WTC11 (cell line): ENCODE measurements at regions not wholly inside any gene's neighbourhood (a gene's known extent, or its start where the extent isn't known, plus 50 kb on each side); places are given as distances from the start of the nearest gene placed in this dataset.

Experiments
- ATAC-seq: fragments of 200-7000 bp; cut with Tn5 transposase; 2 replicates; pipeline ENCODE4 v1.10.0; 2021; ENCODE audit warnings: mild to moderate bottlenecking, moderate library complexity
- CTCF ChIA-PET: fragments of 300-600 bp; sonication (Branson Sonifier 250); formaldehyde crosslinking; loops from one replicate; lab custom pipeline; 2021; ENCODE audit warnings: antibody characterized with exemption; lab: Charles Lee
- POLR2A ChIA-PET: fragments of 350-600 bp; sonication (Branson Sonifier 250); formaldehyde crosslinking; loops from one replicate; lab custom pipeline; 2021; ENCODE audit warnings: antibody characterized with exemption; lab: Charles Lee
- DNase-seq: peaks from one replicate; pipeline ENCODE4 v3.0.0; 2021; ENCODE audit warnings: low spot score
- H3K27ac Mint-ChIP-seq: 2 replicates; pipeline ENCODE4 v1.8.0; 2021; ENCODE audit warnings: mixed read lengths
- H3K27me3 Mint-ChIP-seq: 2 replicates; pipeline ENCODE4 v1.8.0; 2021; ENCODE audit warnings: low read depth, mild to moderate bottlenecking, moderate library complexity, mixed read lengths
- H3K36me3 Mint-ChIP-seq: 2 replicates; pipeline ENCODE4 v1.8.0; 2021; ENCODE audit warnings: mixed read lengths
- H3K4me1 Mint-ChIP-seq: 2 replicates; pipeline ENCODE4 v1.8.0; 2022; ENCODE audit warnings: mixed read lengths
- H3K4me3 Mint-ChIP-seq: 2 replicates; pipeline ENCODE4 v1.8.0; 2021; ENCODE audit warnings: mild to moderate bottlenecking, moderate library complexity, mixed read lengths
- H3K9me3 Mint-ChIP-seq: 2 replicates; pipeline ENCODE4 v1.8.0; 2021; ENCODE audit warnings: mixed read lengths
- CREM ChIP-seq: sonication (generic); formaldehyde crosslinking; IDR thresholded peaks from 2 replicates; pipeline ENCODE4 v1.8.1; 2022; ENCODE audit warnings: mild to moderate bottlenecking, missing genetic modification reagents, moderate library complexity
- EMX1 ChIP-seq: fragments of 250-450 bp; sonication (Bioruptor Pico); IDR thresholded peaks from 2 replicates; pipeline ENCODE4 v1.8.0; 2021; ENCODE audit warnings: mild to moderate bottlenecking
- KAT7 ChIP-seq: sonication (generic); formaldehyde crosslinking; IDR thresholded peaks from 2 replicates; pipeline ENCODE4 v1.8.1; 2023; ENCODE audit warnings: missing genetic modification reagents, mild to moderate bottlenecking, borderline replicate concordance
- OVOL2 ChIP-seq: fragments of 250-450 bp; sonication (Bioruptor Pico); IDR thresholded peaks from 2 replicates; pipeline ENCODE4 v1.9.0; 2021; ENCODE audit warnings: mild to moderate bottlenecking, borderline replicate concordance
- PRRX2 ChIP-seq: fragments of 250-450 bp; sonication (Bioruptor Pico); IDR thresholded peaks from 2 replicates; pipeline ENCODE4 v1.8.0; 2021; ENCODE audit warnings: mild to moderate bottlenecking
- SOX15 ChIP-seq: fragments of 250-450 bp; sonication (Bioruptor Pico); IDR thresholded peaks from 2 replicates; pipeline ENCODE4 v1.9.0; 2021; ENCODE audit warnings: mild to moderate bottlenecking
- ZNF317 ChIP-seq: sonication (generic); formaldehyde crosslinking; IDR thresholded peaks from 2 replicates; pipeline ENCODE4 v1.8.1; 2023; ENCODE audit warnings: low read depth, mild to moderate bottlenecking, moderate library complexity, missing genetic modification reagents, borderline replicate concordance
- ZNF671 ChIP-seq: fragments of 250-450 bp; sonication (Bioruptor Pico); IDR thresholded peaks from 2 replicates; pipeline ENCODE4 v1.8.0; 2021; ENCODE audit warnings: mild to moderate bottlenecking
- TF ChIP-seq, protein P1 (sequence below): sonication (generic); formaldehyde crosslinking; IDR thresholded peaks from 2 replicates; pipeline ENCODE4 v1.8.0; 2023; ENCODE audit warnings: missing genetic modification reagents, mild to moderate bottlenecking, borderline replicate concordance
- TF ChIP-seq, protein P2 (sequence below): sonication (generic); formaldehyde crosslinking; IDR thresholded peaks from 2 replicates; pipeline ENCODE4 v1.8.1; 2023; ENCODE audit warnings: mild to moderate bottlenecking, missing genetic modification reagents
- TF ChIP-seq, protein P3 (sequence below): fragments of 250-450 bp; sonication (Bioruptor Pico); IDR thresholded peaks from 2 replicates; pipeline ENCODE4 v1.9.0; 2021; ENCODE audit warnings: mild to moderate bottlenecking
- TF ChIP-seq, protein P4 (sequence below): fragments of 250-450 bp; sonication (Bioruptor Pico); IDR thresholded peaks from 2 replicates; pipeline ENCODE4 v1.9.0; 2021; ENCODE audit warnings: mild to moderate bottlenecking, borderline replicate concordance
- TF ChIP-seq, protein P5 (sequence below): sonication (generic); formaldehyde crosslinking; IDR thresholded peaks from 2 replicates; pipeline ENCODE4 v1.8.1; 2022; ENCODE audit warnings: low read depth, missing genetic modification reagents, borderline replicate concordance
- TF ChIP-seq, protein P6 (sequence below): sonication (generic); formaldehyde crosslinking; IDR thresholded peaks from 2 replicates; pipeline ENCODE4 v1.8.1; 2023; ENCODE audit warnings: mild to moderate bottlenecking, missing genetic modification reagents, moderate library complexity
- TF ChIP-seq, protein P7 (sequence below): sonication (generic); formaldehyde crosslinking; conservative IDR thresholded peaks from 2 replicates; pipeline ENCODE4 v1.8.1; 2022; ENCODE audit warnings: mild to moderate bottlenecking, missing genetic modification reagents

DNA sequence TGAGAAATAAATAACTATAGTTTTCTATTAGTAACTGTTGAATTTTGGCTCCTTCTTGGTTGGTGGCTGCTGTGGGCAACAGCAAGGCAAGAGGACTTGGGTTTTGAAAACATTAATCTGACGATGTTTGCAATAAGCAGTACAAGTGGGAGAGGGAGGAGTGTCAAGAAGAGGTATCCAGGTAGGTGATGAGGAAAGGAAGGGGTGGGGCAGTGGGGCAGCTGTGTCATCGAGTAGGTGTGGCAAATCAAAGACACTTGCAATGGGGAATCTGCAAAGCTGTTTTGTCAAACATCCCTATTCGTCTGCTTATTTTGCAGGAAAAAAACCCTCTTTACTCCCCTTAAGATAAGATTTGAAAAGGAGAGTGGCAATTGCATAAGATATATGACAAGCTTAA is 171.9 kb upstream of the MAP3K7 start (continued):
- TF ChIP-seq, protein P1, sequence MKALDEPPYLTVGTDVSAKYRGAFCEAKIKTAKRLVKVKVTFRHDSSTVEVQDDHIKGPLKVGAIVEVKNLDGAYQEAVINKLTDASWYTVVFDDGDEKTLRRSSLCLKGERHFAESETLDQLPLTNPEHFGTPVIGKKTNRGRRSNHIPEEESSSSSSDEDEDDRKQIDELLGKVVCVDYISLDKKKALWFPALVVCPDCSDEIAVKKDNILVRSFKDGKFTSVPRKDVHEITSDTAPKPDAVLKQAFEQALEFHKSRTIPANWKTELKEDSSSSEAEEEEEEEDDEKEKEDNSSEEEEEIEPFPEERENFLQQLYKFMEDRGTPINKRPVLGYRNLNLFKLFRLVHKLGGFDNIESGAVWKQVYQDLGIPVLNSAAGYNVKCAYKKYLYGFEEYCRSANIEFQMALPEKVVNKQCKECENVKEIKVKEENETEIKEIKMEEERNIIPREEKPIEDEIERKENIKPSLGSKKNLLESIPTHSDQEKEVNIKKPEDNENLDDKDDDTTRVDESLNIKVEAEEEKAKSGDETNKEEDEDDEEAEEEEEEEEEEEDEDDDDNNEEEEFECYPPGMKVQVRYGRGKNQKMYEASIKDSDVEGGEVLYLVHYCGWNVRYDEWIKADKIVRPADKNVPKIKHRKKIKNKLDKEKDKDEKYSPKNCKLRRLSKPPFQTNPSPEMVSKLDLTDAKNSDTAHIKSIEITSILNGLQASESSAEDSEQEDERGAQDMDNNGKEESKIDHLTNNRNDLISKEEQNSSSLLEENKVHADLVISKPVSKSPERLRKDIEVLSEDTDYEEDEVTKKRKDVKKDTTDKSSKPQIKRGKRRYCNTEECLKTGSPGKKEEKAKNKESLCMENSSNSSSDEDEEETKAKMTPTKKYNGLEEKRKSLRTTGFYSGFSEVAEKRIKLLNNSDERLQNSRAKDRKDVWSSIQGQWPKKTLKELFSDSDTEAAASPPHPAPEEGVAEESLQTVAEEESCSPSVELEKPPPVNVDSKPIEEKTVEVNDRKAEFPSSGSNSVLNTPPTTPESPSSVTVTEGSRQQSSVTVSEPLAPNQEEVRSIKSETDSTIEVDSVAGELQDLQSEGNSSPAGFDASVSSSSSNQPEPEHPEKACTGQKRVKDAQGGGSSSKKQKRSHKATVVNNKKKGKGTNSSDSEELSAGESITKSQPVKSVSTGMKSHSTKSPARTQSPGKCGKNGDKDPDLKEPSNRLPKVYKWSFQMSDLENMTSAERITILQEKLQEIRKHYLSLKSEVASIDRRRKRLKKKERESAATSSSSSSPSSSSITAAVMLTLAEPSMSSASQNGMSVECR (CRISPR knock-in tag): no peak

DNA sequence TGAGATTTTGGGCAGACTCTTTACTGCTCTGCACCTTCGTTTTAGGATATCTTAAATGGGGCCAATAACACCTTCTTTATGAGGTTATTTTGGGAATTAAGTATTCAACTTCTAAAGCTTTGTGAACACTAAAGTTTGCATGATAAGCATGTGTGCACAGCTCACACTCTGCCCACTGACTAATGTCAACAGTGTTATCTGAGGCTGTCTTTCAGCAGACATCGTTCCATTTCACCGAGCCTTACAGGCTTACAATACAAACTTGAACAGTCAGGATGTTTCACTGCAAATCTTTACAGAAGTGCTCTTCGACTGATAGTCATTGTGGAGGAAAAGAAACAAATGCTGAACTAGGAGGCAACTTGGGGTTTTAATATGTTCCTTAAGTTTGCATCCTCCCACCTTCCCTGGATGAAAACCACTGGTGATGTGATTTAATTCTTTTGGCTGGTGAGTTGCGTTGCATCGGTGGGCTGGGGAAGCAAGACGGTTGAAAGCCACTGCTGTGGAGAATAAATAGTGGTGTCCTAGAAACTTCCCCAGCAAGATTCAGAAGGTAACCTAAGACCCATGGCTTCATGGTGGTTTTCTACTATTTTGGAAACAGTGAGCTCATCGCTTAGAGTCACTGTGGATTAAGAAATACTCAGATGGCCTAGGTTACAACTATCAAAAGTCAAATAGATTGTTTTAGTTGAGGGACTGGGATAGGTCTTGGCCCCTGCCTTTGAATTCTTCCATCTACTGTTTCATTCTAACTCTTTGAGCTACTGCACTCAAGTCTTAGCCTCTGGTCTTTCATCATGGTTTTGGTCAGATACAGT is 167.2 kb upstream of the MAP3K7 start:
- DNase-seq (no peak), ATAC-seq (no peak)
- H3K4me3 Mint-ChIP-seq: no peak overlapping the region
- no peaks in the 10 kb centered on the region for H3K9me3 Mint-ChIP-seq
- ChIA-PET POLR2A (no interaction called here), CTCF (no interaction called here)
- H3K36me3 Mint-ChIP-seq: no peaks in the 10 kb centered on the region
- no peak overlapping the region for H3K27ac Mint-ChIP-seq
- no peak for TF ChIP-seq KAT7
- no peak for TF ChIP-seq PRRX2 (CRISPR knock-in tag)
- TF ChIP-seq EMX1 (CRISPR knock-in tag): no peak
- TF ChIP-seq OVOL2: no peak
- TF ChIP-seq, protein P2, sequence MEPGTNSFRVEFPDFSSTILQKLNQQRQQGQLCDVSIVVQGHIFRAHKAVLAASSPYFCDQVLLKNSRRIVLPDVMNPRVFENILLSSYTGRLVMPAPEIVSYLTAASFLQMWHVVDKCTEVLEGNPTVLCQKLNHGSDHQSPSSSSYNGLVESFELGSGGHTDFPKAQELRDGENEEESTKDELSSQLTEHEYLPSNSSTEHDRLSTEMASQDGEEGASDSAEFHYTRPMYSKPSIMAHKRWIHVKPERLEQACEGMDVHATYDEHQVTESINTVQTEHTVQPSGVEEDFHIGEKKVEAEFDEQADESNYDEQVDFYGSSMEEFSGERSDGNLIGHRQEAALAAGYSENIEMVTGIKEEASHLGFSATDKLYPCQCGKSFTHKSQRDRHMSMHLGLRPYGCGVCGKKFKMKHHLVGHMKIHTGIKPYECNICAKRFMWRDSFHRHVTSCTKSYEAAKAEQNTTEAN (CRISPR knock-in tag): no peak
- no peak for TF ChIP-seq ZNF671
- TF ChIP-seq, protein P3, sequence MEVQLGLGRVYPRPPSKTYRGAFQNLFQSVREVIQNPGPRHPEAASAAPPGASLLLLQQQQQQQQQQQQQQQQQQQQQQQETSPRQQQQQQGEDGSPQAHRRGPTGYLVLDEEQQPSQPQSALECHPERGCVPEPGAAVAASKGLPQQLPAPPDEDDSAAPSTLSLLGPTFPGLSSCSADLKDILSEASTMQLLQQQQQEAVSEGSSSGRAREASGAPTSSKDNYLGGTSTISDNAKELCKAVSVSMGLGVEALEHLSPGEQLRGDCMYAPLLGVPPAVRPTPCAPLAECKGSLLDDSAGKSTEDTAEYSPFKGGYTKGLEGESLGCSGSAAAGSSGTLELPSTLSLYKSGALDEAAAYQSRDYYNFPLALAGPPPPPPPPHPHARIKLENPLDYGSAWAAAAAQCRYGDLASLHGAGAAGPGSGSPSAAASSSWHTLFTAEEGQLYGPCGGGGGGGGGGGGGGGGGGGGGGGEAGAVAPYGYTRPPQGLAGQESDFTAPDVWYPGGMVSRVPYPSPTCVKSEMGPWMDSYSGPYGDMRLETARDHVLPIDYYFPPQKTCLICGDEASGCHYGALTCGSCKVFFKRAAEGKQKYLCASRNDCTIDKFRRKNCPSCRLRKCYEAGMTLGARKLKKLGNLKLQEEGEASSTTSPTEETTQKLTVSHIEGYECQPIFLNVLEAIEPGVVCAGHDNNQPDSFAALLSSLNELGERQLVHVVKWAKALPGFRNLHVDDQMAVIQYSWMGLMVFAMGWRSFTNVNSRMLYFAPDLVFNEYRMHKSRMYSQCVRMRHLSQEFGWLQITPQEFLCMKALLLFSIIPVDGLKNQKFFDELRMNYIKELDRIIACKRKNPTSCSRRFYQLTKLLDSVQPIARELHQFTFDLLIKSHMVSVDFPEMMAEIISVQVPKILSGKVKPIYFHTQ: no peak
- H3K27me3 Mint-ChIP-seq: no peaks in the 10 kb centered on the region
- H3K4me1 Mint-ChIP-seq: peaks cover 9% of the 10 kb centered on the region

DNA sequence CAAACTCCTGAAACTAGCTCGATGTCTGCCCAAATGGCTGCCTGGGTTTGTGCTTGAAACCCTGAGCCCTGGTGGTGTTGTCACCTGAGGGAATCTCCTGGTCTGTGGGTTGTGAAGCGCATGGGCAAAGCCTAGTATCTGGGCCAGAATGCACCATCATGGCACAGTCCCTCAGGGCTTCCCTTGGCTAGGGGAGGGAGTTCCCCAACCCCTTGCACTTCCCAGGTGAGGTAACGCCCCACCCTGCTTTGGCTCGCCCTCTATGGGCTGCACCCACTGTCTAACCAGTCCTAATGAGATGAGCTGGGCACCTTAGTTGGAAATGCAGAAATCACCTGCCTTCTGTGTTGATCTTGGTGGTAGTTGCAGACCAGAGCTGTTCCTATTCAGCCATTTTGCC is 152.9 kb upstream of the MAP3K7 start:
- peak; percentile 28; the same call in 1 of the 2 replicates for ATAC-seq
- CTCF ChIA-PET: interaction anchor here (0.6 to 1.1 kb wide), 2 partner anchors 130 to 145 kb away, joined by 4 read pairs; no protein-coding TSS in a partner anchor
- no peak overlapping the region for H3K27ac Mint-ChIP-seq
- H3K4me1 Mint-ChIP-seq: peaks cover 25% of the 10 kb centered on the region
- POLR2A ChIA-PET: interaction anchor here (1.1 kb wide), 1 partner anchor 10 kb away, joined by 3 read pairs; no protein-coding TSS in a partner anchor
- peaks cover 16% of the 10 kb centered on the region for H3K36me3 Mint-ChIP-seq
- no peak overlapping the region for H3K4me3 Mint-ChIP-seq
- H3K27me3 Mint-ChIP-seq: no peaks in the 10 kb centered on the region
- peaks cover 34% of the 10 kb centered on the region for H3K9me3 Mint-ChIP-seq
- DNase-seq: no peak
- TF ChIP-seq, protein P4, sequence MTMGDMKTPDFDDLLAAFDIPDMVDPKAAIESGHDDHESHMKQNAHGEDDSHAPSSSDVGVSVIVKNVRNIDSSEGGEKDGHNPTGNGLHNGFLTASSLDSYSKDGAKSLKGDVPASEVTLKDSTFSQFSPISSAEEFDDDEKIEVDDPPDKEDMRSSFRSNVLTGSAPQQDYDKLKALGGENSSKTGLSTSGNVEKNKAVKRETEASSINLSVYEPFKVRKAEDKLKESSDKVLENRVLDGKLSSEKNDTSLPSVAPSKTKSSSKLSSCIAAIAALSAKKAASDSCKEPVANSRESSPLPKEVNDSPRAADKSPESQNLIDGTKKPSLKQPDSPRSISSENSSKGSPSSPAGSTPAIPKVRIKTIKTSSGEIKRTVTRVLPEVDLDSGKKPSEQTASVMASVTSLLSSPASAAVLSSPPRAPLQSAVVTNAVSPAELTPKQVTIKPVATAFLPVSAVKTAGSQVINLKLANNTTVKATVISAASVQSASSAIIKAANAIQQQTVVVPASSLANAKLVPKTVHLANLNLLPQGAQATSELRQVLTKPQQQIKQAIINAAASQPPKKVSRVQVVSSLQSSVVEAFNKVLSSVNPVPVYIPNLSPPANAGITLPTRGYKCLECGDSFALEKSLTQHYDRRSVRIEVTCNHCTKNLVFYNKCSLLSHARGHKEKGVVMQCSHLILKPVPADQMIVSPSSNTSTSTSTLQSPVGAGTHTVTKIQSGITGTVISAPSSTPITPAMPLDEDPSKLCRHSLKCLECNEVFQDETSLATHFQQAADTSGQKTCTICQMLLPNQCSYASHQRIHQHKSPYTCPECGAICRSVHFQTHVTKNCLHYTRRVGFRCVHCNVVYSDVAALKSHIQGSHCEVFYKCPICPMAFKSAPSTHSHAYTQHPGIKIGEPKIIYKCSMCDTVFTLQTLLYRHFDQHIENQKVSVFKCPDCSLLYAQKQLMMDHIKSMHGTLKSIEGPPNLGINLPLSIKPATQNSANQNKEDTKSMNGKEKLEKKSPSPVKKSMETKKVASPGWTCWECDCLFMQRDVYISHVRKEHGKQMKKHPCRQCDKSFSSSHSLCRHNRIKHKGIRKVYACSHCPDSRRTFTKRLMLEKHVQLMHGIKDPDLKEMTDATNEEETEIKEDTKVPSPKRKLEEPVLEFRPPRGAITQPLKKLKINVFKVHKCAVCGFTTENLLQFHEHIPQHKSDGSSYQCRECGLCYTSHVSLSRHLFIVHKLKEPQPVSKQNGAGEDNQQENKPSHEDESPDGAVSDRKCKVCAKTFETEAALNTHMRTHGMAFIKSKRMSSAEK (CRISPR knock-in tag): no peak
- TF ChIP-seq ZNF317 (CRISPR knock-in tag): no peak
- TF ChIP-seq, protein P5, sequence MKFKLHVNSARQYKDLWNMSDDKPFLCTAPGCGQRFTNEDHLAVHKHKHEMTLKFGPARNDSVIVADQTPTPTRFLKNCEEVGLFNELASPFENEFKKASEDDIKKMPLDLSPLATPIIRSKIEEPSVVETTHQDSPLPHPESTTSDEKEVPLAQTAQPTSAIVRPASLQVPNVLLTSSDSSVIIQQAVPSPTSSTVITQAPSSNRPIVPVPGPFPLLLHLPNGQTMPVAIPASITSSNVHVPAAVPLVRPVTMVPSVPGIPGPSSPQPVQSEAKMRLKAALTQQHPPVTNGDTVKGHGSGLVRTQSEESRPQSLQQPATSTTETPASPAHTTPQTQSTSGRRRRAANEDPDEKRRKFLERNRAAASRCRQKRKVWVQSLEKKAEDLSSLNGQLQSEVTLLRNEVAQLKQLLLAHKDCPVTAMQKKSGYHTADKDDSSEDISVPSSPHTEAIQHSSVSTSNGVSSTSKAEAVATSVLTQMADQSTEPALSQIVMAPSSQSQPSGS (CRISPR knock-in tag): no peak
- TF ChIP-seq, protein P6, sequence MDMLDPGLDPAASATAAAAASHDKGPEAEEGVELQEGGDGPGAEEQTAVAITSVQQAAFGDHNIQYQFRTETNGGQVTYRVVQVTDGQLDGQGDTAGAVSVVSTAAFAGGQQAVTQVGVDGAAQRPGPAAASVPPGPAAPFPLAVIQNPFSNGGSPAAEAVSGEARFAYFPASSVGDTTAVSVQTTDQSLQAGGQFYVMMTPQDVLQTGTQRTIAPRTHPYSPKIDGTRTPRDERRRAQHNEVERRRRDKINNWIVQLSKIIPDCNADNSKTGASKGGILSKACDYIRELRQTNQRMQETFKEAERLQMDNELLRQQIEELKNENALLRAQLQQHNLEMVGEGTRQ (CRISPR knock-in tag): no peak
- TF ChIP-seq, protein P7, sequence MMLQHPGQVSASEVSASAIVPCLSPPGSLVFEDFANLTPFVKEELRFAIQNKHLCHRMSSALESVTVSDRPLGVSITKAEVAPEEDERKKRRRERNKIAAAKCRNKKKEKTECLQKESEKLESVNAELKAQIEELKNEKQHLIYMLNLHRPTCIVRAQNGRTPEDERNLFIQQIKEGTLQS: no peak
- no peak for TF ChIP-seq CREM (CRISPR knock-in tag)
- TF ChIP-seq SOX15 (CRISPR knock-in tag): no peak
